GM23338 (cell line): ENCODE measurements at regions not wholly inside any gene's neighbourhood (a gene's known extent, or its start where the extent isn't known, plus 50 kb on each side); places are given as distances from the start of the nearest gene placed in this dataset.

ENCODE experiments used
- CREB1 ChIP-seq: fragments of 250-450 bp; sonication (Bioruptor Pico); IDR thresholded peaks from 2 replicates; pipeline ENCODE4 v1.5.0; 2020; ENCODE audit warnings: low read depth, mild to moderate bottlenecking, moderate library complexity
- CTCF ChIP-seq, 2 experiments: fragments of 200-600 bp in 1 of 2; sonication (generic) in 1 of 2; conservative IDR thresholded peaks; 2 replicates each; pipeline versions ENCODE4 v1.5.1 to v1.6.1; 2016 to 2017; ENCODE audit warnings: antibody characterized with exemption in 2 of 2, low read depth in 2 of 2, mild to moderate bottlenecking in 2 of 2, moderate library complexity in 1 of 2
- EZH2 ChIP-seq: fragments of 200-600 bp; sonication (generic); IDR thresholded peaks from one replicate; pipeline ENCODE4 v1.8.0; 2017; ENCODE audit warnings: antibody characterized with exemption, mild to moderate bottlenecking, low read depth; ENCODE audit not compliant: unreplicated experiment
- EZH2phosphoT487 ChIP-seq: fragments of 200-600 bp; sonication (generic); IDR thresholded peaks from one replicate; pipeline ENCODE4 v1.8.1; 2018; ENCODE audit warnings: antibody characterized with exemption; ENCODE audit not compliant: unreplicated experiment
- NANOG ChIP-seq: IDR thresholded peaks from 2 replicates; pipeline ENCODE4 v1.6.1; 2016; ENCODE audit warnings: antibody characterized with exemption, borderline replicate concordance
- POLR2AphosphoS5 ChIP-seq: IDR thresholded peaks from 2 replicates; pipeline ENCODE4 v1.6.1; 2016; ENCODE audit warnings: antibody characterized with exemption, low read depth
- ZNF331 ChIP-seq: fragments of 250-450 bp; sonication (Bioruptor Pico); IDR thresholded peaks from 2 replicates; pipeline ENCODE4 v1.5.0; 2020; ENCODE audit warnings: low read depth, mild to moderate bottlenecking, moderate library complexity
- ZNF462 ChIP-seq: fragments of 250-450 bp; sonication (Bioruptor Pico); IDR thresholded peaks from 2 replicates; pipeline ENCODE4 v1.5.0; 2020; ENCODE audit warnings: mild to moderate bottlenecking, moderate library complexity
- TF ChIP-seq, protein P1 (sequence below): IDR thresholded peaks from one replicate; pipeline ENCODE4 v1.6.1; 2018; ENCODE audit warnings: antibody characterized with exemption; ENCODE audit not compliant: unreplicated experiment

- TF ChIP-seq CTCF (conservative IDR thresholded peaks at IDR 0.05; ENCODE audit: low read depth in 2 of 2) (no peak), EZH2 (no peak), POLR2AphosphoS5 (no peak), ZNF331 (CRISPR knock-in tag) (no peak), ZNF462 (no peak), CREB1 (CRISPR knock-in tag) (no peak), EZH2phosphoT487 (no peak), NANOG (no peak)
- TF ChIP-seq, protein P1, sequence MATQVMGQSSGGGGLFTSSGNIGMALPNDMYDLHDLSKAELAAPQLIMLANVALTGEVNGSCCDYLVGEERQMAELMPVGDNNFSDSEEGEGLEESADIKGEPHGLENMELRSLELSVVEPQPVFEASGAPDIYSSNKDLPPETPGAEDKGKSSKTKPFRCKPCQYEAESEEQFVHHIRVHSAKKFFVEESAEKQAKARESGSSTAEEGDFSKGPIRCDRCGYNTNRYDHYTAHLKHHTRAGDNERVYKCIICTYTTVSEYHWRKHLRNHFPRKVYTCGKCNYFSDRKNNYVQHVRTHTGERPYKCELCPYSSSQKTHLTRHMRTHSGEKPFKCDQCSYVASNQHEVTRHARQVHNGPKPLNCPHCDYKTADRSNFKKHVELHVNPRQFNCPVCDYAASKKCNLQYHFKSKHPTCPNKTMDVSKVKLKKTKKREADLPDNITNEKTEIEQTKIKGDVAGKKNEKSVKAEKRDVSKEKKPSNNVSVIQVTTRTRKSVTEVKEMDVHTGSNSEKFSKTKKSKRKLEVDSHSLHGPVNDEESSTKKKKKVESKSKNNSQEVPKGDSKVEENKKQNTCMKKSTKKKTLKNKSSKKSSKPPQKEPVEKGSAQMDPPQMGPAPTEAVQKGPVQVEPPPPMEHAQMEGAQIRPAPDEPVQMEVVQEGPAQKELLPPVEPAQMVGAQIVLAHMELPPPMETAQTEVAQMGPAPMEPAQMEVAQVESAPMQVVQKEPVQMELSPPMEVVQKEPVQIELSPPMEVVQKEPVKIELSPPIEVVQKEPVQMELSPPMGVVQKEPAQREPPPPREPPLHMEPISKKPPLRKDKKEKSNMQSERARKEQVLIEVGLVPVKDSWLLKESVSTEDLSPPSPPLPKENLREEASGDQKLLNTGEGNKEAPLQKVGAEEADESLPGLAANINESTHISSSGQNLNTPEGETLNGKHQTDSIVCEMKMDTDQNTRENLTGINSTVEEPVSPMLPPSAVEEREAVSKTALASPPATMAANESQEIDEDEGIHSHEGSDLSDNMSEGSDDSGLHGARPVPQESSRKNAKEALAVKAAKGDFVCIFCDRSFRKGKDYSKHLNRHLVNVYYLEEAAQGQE, result no peak
Measured at GRCh38 chr13:107254392-107254791, 686.5 kb upstream of the ARGLU1 start.
